ENCODE measurements at regions not wholly inside any gene's neighbourhood (a gene's known extent, or its start where the extent isn't known, plus 50 kb on each side); places are given as distances from the start of the nearest gene placed in this dataset.

GRCh38 chr16:51815523-51815922 lies 664.5 kb upstream of the SALL1 start:
- DNase-seq (ENCODE audit: low spot score), result no peak

DNA sequence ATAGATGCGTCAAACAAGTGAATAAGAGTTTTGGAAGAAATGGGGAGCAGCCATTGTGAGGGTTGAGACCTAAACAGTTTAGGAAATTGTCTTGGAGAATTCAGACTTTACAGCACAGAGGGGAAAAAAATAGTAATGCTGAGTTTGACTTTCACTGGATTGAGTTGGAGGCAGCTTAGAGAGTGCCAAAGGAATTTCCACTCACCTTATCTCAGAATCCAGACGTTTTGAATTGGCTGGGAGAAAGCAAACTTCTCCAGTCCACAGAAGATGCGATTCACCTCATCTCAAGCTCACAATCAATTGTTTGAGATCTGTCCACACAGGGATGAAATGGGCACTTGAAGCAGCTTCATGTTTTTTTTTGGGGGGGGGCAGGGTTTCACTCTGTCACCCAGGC lies 663.5 kb upstream of the SALL1 start:
- DNase-seq (ENCODE audit: low spot score), result no peak

DNA sequence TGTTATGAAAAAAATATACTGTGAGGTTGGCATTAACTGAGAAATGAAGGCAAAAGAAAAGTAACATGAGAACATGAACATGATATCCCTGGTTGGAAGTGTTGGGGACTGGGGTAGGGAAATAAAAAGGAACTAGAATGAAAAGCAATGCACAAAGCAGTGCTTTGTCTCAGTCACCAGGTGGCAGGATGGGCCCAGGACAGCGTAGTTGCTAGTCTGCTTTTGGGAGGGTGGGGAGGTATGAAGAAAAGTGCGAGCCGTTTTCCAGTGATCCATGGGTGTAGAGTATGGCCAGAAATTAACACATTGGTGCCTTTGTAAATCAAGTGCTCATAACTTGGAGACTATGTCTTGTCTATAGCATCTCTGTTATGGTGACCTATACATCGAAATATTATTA lies 662.5 kb upstream of the SALL1 start:
- no peak for DNase-seq (ENCODE audit: low spot score)

- DNase-seq (ENCODE audit: low spot score), result no peak
These were observed 661.9 kb upstream of the SALL1 start for GRCh38 chr16:51812945-51813344.

DNA sequence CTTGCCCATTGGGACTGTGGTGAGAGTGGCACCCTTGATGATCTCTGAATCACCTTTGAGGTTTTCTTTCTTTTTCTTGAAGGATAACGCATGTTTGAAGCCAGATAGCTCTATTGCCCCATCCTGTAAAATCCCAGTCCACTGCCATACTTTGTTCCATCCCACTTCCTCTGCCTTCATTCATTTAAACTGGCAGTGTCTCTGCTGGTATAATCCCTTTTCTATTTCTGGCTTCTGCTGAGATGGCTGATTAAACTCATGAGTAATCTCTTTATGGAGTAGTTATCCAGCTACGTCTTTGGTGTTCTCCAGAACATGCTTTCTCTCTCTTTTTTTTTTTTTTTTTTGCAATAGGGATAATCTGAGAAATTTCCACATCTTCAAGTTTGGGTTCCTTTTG lies 656.5 kb upstream of the SALL1 start:
- no peak for DNase-seq (ENCODE audit: low spot score)

DNA sequence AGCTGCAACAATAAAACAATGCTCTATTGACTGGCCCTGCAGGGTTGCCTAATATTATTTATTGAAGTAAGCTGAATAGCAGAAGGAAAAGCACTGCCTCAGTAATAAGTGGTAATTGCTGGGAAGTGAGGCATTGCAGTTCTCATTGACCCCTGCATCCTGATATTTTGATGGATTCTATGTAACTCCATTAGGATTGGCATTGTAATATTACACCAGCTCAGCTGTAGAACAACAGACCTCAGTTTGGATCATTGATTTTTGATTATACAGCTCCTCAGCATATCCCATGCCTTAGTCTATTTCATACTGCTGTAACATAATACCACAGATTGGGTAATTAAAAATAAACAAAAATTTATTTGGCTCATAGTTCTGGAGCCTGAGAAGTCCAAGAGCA lies 650.6 kb upstream of the SALL1 start:
- no peak for DNase-seq (ENCODE audit: low spot score)

- DNase-seq (ENCODE audit: low spot score), result no peak
These were observed 646.7 kb upstream of the SALL1 start for GRCh38 chr16:51797669-51798259.

GRCh38 chr16:51779240-51779639 lies 628.2 kb upstream of the SALL1 start:
- no peak for DNase-seq (ENCODE audit: low spot score)

- DNase-seq (ENCODE audit: low spot score), result no peak
These were observed 622.2 kb upstream of the SALL1 start for GRCh38 chr16:51773071-51773890.

DNA sequence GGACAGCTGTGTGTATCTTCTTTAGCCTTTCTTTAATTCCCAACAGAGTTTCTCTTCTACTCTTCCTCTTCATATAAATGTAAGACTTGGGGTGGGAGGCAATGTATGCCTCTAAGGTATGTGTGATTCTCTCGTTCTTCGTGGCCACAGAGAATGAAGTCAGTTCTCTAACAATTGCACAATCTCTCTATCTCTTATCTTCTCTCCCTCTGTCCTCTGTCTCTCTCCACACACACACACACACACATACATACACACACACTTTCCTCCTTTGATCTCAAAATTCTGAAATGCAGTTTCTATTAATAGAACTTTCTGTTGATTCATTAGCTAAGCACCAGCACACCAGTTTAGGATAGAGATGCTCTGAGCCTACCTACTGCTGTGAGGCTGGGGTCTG lies 615.7 kb upstream of the SALL1 start:
- no peak for DNase-seq (ENCODE audit: low spot score)

DNA sequence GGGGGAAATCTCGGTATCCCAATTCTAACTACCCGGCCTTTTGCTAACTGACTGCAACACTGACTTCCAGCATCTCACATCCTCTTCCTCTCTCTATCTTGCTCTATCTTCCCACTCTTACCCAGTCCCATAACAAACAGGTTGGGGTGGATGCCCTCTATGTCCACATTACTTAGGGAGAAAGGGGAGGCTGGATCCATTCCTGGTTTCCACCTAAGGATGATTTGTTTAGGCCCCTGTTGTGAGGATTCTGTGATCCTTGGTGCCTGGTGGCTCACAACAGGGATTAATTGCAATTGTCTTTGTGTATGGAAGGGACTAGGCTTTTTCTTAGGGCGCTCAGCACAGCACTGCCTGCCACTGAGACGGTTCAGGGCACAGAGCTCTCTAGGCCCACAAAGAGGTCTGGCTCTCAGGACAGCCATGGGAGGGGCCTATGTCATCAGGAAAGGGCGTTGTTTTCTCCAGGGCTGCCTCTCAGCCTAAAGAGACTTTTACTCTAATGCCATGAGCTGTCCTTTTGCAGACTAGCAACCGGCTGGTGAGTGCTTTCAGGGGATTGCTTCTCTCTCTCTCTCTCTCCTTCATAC lies 612.1 kb upstream of the SALL1 start:
- no peak for DNase-seq (ENCODE audit: low spot score)

GRCh38 chr16:51762081-51762996 lies 611.3 kb upstream of the SALL1 start:
- DNase-seq (ENCODE audit: low spot score), result no peak

DNA sequence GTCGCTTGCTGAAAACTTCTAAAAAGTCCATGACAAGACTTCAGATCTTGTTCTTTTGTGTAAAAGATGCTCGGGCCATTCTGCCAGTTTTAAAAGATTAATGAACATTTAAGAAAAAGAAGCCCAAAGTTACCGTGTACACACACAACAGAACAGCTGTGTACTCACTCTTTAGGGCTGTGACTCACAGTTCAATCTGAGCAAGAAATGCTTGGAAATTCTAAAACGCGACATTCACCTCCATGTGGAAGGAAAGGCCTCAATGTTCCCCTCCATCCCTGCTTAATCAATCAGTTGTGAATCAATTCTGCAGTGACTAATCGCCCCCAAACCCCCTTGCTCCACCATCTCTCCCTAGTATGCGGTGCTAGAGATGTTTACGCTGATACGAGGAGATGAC lies 609.9 kb upstream of the SALL1 start:
- DNase-seq (ENCODE audit: low spot score), result no peak

GRCh38 chr16:51759999-51760398 lies 608.9 kb upstream of the SALL1 start:
- no peak for DNase-seq (ENCODE audit: low spot score)

DNA sequence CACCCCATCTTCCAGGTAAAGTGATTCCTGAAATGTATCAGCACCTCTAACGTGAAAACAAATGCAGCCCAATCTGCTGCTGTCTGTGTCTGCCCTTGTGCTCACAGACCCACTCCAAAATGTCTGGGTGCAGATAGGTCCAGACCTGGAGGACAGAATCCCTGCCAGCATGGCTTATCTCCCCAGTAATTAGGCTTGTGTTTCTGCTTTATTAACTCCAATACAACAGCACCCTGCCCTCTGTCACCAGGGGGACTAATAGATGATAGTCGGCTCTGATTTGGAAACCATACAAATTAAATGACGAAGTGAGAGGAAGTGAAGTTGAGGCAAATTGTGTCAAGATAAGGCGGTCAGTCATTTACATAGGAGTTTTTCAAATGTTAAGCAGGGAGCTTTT lies 608.3 kb upstream of the SALL1 start:
- DNase-seq (ENCODE audit: low spot score), result no peak

DNA sequence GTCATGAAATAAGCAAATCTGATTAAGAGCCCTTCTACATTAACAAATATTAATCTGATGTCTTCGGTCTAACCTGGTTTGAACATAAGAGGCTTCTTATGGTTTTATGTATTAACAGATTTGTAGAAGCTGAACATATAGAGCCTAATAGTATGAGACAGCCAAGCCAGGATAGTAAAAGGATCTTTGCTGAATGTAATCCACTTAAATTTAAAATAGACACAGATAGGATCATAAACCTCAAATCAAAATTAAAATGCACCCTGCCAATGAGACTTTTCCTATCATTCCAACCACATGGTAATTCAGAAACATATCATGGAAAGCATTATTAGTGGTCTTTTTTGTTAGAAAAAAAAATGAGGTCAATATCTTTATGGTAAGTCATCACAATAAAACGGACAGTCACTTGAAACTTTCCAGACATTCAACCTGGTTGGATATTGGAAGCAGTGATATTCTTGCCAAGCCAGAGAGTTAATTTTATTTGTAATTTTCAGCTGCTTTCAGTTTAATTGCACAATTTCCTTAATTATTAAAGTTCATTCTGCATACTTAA lies 606.9 kb upstream of the SALL1 start:
- no peak for DNase-seq (ENCODE audit: low spot score)

GRCh38 chr16:51757505-51757904 lies 606.4 kb upstream of the SALL1 start:
- DNase-seq (ENCODE audit: low spot score), result no peak

- DNase-seq (ENCODE audit: low spot score), result no peak
These were observed 606.0 kb upstream of the SALL1 start for GRCh38 chr16:51757124-51757470.

- no peak for DNase-seq (ENCODE audit: low spot score)
These were observed 605.5 kb upstream of the SALL1 start for GRCh38 chr16:51756447-51757123.

DNA sequence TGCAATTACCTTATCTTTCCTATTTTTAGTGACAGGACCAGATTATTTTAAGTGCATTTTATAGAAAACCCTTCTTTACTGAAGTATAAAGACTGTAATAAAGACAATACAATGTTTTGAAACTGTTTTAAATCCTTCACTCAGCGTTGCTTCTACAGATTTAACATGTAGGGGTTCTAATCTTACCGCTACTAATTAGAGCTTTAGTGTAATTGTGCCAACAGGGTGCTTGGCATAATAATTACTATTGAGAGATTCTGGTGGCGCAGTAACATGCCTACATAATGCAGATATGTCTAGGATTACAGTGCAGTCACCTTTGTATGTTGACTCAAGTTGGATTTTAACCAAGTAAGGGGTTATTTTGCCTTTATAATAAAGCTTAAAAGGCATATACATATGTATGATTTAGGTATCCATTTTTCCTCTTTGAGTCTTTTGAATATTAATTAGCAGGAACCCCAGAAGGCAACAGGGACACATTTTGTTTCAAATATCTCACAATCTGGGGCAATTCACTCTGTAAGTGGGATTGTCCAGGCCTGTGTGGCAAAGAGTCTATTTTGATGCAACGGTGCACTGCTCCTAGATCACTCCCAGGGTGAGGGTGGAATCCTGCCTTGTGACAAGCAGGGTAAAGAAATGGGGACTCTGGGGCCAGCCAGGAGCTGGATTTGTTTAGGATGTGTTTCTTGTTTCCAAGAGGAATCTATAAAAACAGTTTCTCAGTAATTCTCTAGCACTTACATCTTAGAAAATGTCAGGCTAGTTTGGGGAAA lies 604.7 kb upstream of the SALL1 start:
- DNase-seq (ENCODE audit: low spot score), result no peak

All from mesenteric fat pad (tissue), 1 donor.